Bronchial epithelial cell (primary cell): ENCODE measurements at regions not wholly inside any gene's neighbourhood (a gene's known extent, or its start where the extent isn't known, plus 50 kb on each side); places are given as distances from the start of the nearest gene placed in this dataset.

ENCODE experiments used
- DNase-seq: peaks from one replicate; pipeline ENCODE4 v3.0.0-alpha.2; 2010; ENCODE audit warnings: low read depth
- FAIRE-seq: peaks from 2 replicates; lab custom pipeline; 2011; peaks lifted over from hg19 to GRCh38; lab: Jason Lieb, UNC
- H3K27me3 ChIP-seq: 2 replicates; pipeline ENCODE4 v1.5.1; 2011; ENCODE audit warnings: low read length; ENCODE audit not compliant: control insufficient read depth, insufficient read depth
- H3K36me3 ChIP-seq: 2 replicates; pipeline ENCODE4 v1.5.1; 2011; ENCODE audit warnings: low read length; ENCODE audit not compliant: control insufficient read depth, insufficient read depth
- H3K4me3 ChIP-seq: 2 replicates; pipeline ENCODE4 v1.5.1; 2011; ENCODE audit warnings: mild to moderate bottlenecking, low read depth, low read length, control low read depth
- TF ChIP-seq, protein P1 (sequence below): IDR thresholded peaks from 2 replicates; pipeline ENCODE4 v1.5.1; 2011; ENCODE audit warnings: mild to moderate bottlenecking, moderate library complexity, low read length, control low read depth, inconsistent platforms; ENCODE audit not compliant: insufficient read depth, severe bottlenecking

DNA sequence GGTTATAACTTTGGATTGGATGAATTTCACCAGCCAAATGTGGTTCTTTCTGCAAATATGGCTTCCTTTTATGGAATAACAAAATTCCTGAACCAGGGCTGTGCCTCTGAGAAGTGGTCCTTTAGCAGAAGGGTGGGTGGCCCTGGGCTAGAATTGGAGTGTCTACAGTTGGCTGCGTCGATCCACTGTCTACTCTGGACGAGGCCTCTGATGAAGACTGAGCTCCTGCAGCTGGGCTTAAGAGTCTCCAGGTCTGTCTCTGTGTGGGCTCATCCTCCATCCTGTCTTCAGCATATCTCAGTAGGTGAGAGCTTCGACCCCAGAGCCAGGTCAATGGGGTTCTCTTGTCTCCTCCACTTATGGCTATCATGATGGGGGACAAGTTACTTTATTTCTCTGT lies 166.3 kb upstream of the PMEPA1 start:
- H3K27me3 ChIP-seq, result peaks cover 22% of the 10 kb centered on the region
- TF ChIP-seq, protein P1, sequence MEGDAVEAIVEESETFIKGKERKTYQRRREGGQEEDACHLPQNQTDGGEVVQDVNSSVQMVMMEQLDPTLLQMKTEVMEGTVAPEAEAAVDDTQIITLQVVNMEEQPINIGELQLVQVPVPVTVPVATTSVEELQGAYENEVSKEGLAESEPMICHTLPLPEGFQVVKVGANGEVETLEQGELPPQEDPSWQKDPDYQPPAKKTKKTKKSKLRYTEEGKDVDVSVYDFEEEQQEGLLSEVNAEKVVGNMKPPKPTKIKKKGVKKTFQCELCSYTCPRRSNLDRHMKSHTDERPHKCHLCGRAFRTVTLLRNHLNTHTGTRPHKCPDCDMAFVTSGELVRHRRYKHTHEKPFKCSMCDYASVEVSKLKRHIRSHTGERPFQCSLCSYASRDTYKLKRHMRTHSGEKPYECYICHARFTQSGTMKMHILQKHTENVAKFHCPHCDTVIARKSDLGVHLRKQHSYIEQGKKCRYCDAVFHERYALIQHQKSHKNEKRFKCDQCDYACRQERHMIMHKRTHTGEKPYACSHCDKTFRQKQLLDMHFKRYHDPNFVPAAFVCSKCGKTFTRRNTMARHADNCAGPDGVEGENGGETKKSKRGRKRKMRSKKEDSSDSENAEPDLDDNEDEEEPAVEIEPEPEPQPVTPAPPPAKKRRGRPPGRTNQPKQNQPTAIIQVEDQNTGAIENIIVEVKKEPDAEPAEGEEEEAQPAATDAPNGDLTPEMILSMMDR, result no peak
- H3K4me3 ChIP-seq, result no peak overlapping the region
- DNase-seq (no peak), FAIRE-seq (no peak)
- no peaks in the 10 kb centered on the region for H3K36me3 ChIP-seq

DNA sequence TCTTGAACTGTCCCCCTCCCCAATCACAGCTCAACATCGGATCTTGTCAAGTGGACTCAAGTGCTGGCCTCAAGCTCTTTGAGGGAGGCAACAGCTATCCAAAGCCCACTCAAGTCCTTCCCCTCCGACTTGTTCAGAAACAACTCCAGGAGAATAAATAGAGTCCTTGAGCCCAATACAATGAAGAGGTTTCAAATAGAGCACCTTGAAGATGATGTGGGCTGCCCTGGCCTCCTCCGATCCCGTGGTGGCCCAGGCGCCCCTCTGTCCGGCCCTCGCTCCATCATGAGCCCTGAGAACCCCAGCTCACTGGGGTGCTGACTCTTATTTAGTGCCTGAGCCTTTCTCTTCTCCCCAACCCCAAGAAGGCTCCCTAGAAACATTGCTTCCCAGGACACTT lies 164.3 kb upstream of the PMEPA1 start:
- TF ChIP-seq, protein P1, result no peak
- FAIRE-seq (no peak), DNase-seq (no peak)
- Histone ChIP-seq H3K36me3 (no peaks in the 10 kb centered on the region), H3K4me3 (no peak overlapping the region), H3K27me3 (peaks cover 24% of the 10 kb centered on the region)

DNA sequence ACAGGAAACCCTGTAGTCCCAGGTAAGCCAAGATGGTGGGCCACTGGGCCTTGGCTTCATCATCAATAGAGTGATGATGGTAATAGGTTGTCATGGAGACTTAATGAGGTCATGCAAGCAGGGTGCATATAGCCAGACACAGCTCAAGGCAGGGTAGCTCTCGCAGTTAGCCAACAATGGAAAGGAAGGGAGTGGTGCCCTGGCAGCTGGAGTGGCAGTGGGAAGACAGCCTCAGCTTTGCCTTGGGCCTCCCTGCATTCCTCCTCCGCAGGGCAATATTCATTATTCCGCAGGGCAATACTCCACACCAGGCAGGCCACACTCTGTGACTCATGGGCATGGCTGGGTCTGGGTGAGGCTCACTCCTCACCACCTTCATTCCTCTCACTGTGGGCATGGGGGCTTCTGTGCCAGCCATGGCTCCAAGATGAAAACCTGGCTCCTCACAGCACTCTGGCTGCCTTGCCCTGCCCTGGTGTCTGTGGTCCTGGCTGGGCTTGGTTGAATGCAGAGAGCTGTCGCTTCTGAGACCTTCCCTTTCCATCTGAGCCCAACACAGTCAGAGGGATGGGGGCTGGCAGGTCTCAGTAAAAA lies 163.1 kb upstream of the PMEPA1 start:
- TF ChIP-seq, protein P1, result no peak
- FAIRE-seq (no peak), DNase-seq (no peak)
- Histone ChIP-seq H3K4me3 (no peak overlapping the region), H3K36me3 (no peaks in the 10 kb centered on the region), H3K27me3 (peaks cover 18% of the 10 kb centered on the region)

DNA sequence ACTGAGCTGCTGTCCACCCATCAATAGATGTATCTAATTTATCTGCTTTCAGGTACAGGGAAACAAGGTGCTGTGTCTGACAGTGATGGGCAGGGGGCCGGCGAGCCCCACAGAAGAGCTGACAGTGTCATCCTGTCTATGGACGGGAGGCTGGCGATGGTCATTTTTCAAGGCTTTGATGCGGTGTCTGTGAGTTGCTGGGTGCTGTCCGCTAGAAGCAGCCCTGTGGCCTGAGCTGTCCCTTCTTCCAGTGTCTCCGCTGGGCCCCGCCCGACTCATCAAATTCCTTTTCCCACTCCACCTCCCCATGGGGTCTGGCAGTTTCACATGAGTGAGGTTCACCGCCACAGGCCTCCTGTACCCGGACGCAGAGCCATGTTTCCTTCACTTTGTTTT lies 161.4 kb upstream of the PMEPA1 start:
- TF ChIP-seq, protein P1, result no peak
- DNase-seq, result no peak
- Histone ChIP-seq H3K4me3 (no peak overlapping the region), H3K27me3 (peaks cover 8% of the 10 kb centered on the region), H3K36me3 (no peaks in the 10 kb centered on the region)
- no peak for FAIRE-seq

DNA sequence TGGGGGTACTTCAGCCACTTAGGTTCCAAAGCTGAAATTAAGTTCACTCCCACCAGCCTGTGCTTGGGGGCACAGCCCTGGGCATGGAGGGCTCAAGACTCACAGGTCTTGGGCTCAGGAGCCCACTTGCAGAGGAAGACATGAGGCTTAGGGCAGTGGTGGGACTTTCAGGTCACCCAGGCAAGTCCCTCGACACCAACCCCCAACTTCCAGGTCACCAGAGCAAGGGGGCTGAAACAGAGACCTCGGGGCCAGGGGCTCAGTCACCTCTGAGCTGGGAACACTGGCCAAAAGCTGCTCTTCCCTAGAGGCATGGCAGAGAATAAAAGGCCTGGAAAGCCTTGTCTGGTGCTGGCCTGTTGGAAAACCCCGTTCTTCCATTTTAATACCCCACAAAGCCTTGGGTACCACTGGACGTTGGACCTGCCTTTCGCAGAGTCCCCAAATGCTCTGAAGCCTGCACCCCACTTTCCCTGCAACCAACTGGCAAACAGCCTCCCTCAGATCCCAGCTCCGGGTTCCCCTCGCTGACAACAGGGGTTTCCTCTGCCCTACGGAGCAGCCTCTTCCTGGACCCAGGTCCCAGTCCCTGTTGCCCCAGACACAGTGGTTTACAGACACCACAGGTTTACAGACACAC lies 160.9 kb upstream of the PMEPA1 start:
- Histone ChIP-seq H3K27me3 (peaks cover 7% of the 10 kb centered on the region), H3K36me3 (no peaks in the 10 kb centered on the region), H3K4me3 (no peak overlapping the region)
- TF ChIP-seq, protein P1, result no peak
- DNase-seq, result no peak
- FAIRE-seq, result no peak

DNA sequence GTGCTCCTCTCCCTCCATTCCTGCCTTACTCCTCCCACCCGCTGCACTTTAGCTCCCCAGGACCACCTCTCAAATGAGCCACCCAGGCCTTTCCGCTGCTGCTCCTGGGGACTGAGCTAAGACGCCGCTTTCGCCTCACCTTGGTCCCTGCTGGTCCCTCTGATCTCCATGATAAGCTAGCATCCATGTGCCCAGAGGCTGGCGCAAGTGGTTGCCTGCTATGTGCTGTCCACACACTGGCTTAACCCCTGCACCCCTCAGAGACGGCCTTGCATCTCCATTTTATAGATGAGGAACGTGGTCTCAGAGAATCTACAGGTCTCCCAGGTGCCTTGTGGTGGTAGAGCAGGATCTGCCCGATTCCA lies 160.1 kb upstream of the PMEPA1 start:
- Histone ChIP-seq H3K27me3 (peaks cover 8% of the 10 kb centered on the region), H3K4me3 (no peak overlapping the region), H3K36me3 (no peaks in the 10 kb centered on the region)
- TF ChIP-seq, protein P1, result no peak
- FAIRE-seq, result peak; percentile 55
- DNase-seq, result no peak
